Ramos (cell line): ENCODE measurements at regions not wholly inside any gene's neighbourhood (a gene's known extent, or its start where the extent isn't known, plus 50 kb on each side); places are given as distances from the start of the nearest gene placed in this dataset.

Experiments used
- in situ Hi-C: fragments of 300-500 bp; cut with MboI; formaldehyde crosslinking; loops from one replicate; pipeline ENCODE4 v1.14.3; 2022; ENCODE audit warnings: low sequenced_read_pairs; ENCODE audit not compliant: unreplicated experiment

DNA sequence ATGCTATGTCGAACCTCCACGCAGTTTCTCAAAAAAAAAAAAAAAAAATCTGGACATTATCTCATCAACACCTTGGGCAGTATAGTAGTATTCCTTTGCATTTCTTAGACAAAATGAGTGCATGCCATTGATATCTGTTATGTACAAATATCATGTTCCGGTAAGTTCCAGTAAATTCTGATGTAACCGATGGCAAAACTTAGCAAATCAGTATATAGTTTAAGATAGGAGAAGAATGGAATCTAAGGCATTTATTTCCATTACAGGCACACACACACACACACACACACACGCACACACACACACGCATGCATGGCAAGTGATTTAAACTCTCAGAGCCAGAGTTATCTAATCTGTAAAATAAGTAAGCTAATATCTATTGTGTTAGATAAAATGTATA is 356.5 kb upstream of the TUSC1 start:
- in situ Hi-C loops: no loop called here

DNA sequence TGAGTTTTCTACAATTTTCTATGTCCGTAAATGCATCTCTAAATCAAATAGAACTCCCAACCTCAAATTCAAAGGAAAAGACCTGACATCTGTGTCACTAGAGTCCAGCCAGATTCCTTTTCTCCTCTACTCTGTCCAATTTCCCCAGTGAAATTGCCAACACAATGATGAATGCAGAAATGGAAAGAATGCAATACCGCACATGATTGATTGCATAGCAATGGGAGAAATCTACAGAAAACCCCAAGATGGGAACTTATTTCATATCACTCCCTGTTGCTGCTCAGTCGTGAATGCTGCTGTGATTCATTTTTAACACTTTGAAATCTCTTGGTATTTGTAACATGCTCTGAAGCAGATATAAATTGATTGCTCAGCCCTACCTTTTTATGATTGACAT is 355.1 kb upstream of the TUSC1 start:
- in situ Hi-C loops: no loop called here

- in situ Hi-C loops: no loop called here
These were observed 348.3 kb upstream of the TUSC1 start for GRCh38 chr9:26026423-26027100.

- in situ Hi-C loops: no loop called here
These were observed 335.0 kb upstream of the TUSC1 start for GRCh38 chr9:26013199-26013598.

- in situ Hi-C loops: no loop called here
These were observed 334.6 kb upstream of the TUSC1 start for GRCh38 chr9:26012797-26013196.

DNA sequence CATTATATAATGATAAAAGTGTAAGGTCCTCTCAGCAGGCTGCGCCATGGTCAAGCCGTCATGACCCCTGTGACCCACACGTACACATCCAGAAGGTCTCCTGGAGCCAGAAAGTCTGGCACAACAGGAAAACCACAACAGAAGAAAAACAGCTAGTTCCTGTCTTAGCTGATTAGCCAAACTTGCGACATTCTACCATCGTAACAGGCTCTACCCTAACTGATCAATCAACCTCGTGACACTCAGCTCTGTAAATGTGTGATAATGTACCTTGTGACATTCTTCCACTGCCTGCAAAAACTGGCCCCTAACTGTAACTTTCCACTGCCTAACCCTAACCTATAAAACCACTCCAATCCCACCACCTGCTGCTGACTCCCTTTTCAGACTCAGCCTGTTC is 316.4 kb upstream of the TUSC1 start:
- in situ Hi-C loops: no loop called here

DNA sequence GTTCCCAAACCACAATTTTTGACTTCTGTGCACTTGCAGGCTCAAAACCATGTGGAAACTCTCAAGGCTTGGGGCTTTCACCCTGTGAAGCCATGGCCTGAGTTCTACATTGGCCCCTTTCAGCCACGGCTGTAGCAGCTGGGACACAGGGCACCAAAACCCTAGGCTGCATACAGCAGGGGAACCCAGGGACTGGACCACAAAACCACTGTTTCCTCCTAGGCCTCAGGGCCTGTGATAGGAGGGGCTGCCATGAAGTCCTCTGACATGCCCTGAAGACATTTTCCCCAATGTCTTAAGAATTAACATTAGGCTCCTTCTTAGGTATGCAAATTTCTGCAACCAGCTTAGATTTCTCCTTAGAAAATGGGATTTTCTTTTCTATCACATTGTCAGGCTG is 312.1 kb upstream of the TUSC1 start:
- in situ Hi-C loops: no loop called here

DNA sequence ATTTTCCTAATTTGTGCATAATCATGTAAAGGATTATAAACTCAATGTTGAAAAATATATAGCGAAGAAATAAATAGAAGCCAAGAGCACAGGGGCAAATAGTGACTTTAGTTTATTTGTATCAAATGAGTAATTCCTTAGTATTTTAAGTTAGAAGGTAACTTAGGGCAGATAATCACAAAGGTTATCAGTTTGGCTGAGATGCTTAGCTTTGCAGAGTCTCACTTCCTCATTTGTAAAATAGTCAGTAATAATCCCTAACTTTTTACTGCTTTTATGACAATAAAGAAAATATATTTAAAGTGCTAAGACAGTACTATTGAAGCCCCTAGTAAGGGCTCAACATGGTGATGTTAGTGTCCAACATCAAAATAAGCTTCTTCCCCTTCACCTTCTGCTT is 297.4 kb upstream of the TUSC1 start:
- in situ Hi-C loops: no loop called here

DNA sequence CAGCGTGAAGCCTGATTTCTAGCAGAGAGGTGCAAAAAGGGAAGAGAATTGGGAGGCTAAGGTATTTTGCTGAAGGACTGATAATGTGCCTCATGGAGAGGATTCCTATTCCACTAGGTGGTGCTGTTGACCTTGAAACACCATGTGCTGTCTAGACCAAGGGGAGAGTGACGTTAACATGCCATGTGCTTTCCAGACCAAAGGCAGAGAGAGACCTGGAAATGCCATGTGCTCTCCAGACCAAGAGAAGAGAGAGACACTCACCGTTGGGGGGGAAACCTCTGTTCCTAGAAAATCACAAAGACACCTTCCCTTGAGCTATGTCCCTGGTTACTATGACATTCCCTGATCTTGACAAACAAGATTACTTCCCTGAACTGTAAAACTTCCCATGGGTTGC is 286.0 kb upstream of the TUSC1 start:
- in situ Hi-C loops: loop anchor here (10.0 kb wide), 1 partner anchor 361 kb away; no protein-coding TSS in a partner anchor

DNA sequence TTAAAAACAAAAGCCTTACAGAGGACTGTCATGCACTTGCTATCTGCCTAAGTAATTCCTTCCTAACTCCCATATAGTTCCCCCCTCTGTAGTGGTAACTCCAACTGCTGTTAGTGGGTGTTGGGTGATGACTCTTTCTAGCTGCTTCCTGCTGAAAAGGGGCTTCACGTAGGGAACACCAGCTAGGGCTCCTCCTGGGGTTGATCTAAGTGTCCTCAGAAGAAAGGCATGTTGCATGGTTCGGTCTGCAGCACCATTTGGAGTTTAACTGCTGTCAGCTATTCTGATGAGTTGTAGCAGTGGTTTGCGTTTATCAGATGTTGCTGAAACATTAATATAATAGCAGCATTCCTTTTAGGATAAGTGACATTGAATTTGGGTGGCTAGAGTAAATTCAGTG is 281.9 kb upstream of the TUSC1 start:
- in situ Hi-C loops: loop anchor here (10.0 kb wide), 1 partner anchor 365 kb away; no protein-coding TSS in a partner anchor

GRCh38 chr9:25954209-25954608 is 276.0 kb upstream of the TUSC1 start:
- in situ Hi-C loops: no loop called here

DNA sequence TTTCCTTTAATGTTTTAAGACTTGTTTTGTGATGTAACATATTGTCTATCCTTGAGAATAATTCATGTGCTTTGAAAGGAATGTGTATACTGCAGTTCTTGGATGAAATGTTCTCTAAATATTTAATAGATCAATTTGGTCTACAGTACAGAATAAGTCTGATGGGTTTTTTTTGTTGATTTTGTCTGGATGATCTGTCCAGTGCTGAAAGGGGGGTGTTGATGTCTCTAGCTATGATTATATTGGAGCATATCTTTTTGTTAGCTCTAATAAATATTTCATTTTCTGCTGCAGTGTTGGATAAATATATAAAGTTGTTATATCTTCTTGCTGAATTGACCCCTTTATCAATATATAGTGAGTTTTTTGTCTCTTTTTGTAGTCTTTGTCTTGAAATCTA is 269.9 kb upstream of the TUSC1 start:
- in situ Hi-C loops: no loop called here

DNA sequence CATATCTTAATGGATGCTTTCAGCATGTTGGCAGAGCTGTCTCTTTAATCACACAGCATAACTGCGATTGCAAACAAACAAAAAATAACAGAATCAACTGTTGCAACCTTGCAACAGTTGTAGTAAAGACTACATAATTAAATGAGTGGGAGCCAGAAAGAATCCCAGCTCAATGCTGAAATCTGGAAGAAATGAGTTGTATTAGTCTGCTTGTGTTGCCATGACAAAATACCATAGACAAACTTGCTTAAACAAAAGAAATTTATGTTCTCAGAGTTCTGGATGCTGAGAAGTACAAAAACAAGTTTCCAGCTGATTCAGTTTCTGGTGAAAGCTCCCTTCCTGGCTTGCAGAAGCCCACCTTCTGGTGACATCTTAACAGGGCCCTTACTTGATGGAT is 260.9 kb upstream of the TUSC1 start:
- in situ Hi-C loops: no loop called here

DNA sequence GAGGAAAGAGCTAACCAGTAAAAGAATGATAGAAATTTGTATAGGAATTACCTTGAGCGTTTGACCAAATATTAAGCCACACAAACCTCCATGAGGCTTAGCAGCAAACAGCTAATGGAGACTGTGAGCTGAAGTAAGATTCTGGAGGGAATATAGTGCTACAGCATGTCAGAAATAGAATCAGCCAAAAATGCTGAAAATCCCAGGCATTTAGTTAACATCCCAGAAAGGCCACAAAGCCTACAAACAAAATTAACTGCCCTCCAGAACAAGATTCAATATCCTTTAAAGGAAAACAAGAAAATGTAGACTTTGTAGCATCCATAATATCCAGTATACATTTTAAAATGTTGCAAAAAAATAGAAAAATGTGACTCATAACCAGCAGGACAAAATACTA is 257.8 kb upstream of the TUSC1 start:
- in situ Hi-C loops: no loop called here

- in situ Hi-C loops: no loop called here
These were observed 256.9 kb upstream of the TUSC1 start for GRCh38 chr9:25935188-25935587.

GRCh38 chr9:25918761-25919160 is 240.5 kb upstream of the TUSC1 start:
- in situ Hi-C loops: no loop called here

DNA sequence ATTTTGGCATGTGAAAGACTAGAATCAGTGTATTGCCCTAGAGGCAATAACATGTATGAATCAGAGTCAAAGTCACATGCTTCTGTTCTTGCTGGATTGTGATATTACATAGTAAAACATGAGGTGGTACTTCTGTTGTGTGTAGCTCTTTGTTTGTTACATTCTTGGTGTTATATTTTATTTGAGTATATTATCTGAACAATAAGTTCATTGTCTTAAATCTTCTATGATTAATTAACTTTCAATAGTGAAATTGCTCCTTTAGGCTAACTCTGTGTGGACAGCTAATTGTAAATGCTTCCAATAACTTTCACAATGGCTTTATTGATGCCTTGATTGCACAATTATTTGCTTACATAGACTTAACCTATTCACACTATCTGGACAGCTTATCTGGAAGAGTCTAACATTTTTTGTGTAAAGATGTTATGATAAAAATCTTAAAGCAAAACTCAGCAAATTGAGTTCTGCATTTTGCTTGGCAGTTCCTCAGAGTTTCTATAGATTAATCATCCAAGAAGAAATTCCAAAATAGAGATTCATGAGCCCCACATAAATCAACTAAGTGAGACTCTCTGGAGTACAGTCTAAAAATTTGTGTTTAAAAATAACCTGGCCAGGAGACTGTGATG is 239.6 kb upstream of the TUSC1 start:
- in situ Hi-C loops: no loop called here

- in situ Hi-C loops: no loop called here
These were observed 235.6 kb upstream of the TUSC1 start for GRCh38 chr9:25913806-25914205.

- in situ Hi-C loops: no loop called here
These were observed 226.5 kb upstream of the TUSC1 start for GRCh38 chr9:25904701-25905100.

DNA sequence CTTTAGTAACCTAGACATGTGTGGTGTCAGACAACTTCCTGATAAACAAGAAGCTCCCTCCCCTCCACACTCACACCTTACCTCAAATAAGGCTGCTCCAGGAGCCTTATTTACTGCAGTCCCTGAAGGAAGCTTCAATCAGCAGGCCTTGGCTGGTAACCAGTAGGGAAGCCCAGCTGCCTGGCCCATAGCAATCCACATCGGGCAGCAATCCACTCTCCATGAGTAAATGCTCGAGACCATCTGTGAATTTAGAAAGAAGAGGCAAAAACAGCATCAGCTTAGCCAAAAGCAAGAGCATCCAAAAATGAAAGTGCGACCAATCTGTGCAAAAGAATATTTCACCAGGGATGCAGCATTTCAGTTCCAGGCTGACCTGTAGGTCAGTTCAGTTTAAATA is 213.3 kb upstream of the TUSC1 start:
- in situ Hi-C loops: no loop called here

GRCh38 chr9:25889661-25890060 is 211.4 kb upstream of the TUSC1 start:
- in situ Hi-C loops: no loop called here

DNA sequence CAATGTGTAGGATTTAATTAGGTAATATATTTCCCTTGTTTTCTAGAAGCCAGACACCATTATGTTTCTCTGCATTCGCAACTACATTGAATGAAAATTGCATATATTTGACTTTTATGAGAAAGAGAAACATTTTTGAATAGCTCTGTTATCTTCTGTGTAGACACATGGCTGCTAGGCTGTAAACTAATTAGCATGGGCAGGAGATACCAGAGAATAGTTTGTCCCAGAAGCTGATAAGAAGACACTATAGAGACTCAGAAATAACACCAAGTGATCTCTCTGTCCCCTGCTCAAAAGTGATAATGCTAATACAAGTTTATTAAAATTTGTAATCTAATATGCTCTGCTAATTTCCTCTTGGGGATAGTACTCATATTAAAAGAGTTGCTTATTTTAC is 198.0 kb upstream of the TUSC1 start:
- in situ Hi-C loops: no loop called here
